Ascending aorta (tissue), 2 donors: ENCODE measurements at regions not wholly inside any gene's neighbourhood (a gene's known extent, or its start where the extent isn't known, plus 50 kb on each side); places are given as distances from the start of the nearest gene placed in this dataset.

Source experiments
- DNase-seq, 2 donors: peaks; one replicate each; pipeline ENCODE4 v3.0.0-alpha.2; 2019; ENCODE audit warnings: low spot score in 2 of 2
- H3K27ac ChIP-seq, 2 donors: fragments of 200-600 bp; sonication (generic); one replicate each; pipeline ENCODE4 v1.5.1; 2016 to 2017; ENCODE audit warnings: mild to moderate bottlenecking in 1 of 2
- H3K27me3 ChIP-seq: fragments of 200-600 bp; sonication (generic); one replicate; pipeline ENCODE4 v1.5.1; 2017
- H3K36me3 ChIP-seq, 2 donors: fragments of 200-600 bp; sonication (generic); one replicate each; pipeline ENCODE4 v1.5.1; 2016
- H3K4me1 ChIP-seq, 2 donors: fragments of 200-600 bp; sonication (generic); one replicate each; pipeline ENCODE4 v1.5.1; 2016 to 2017; ENCODE audit warnings: mild to moderate bottlenecking in 1 of 2
- H3K4me3 ChIP-seq, 2 donors: fragments of 200-600 bp; sonication (generic); one replicate each; pipeline ENCODE4 v1.5.1; 2016 to 2017; ENCODE audit warnings: mild to moderate bottlenecking in 1 of 2
- H3K9me3 ChIP-seq, 2 donors: fragments of 200-600 bp; sonication (generic); one replicate each; pipeline ENCODE4 v1.5.1; 2016
- CTCF ChIP-seq, 3 experiments: fragments of 200-600 bp in 2 of 3; fragments of 450-650 bp in 1 of 3; sonication (generic) in 2 of 3; IDR thresholded peaks; one replicate each; pipeline ENCODE4 v1.5.1; 2016 to 2019; ENCODE audit warnings: antibody characterized with exemption in 3 of 3, mild to moderate bottlenecking in 1 of 3, moderate library complexity in 1 of 3
- intact Hi-C: fragments of 100-400 bp; cut with DNase I; formaldehyde crosslinking; loops from one replicate; pipeline ENCODE4 v1.15.1; 2023

GRCh38 chr1:194950584-194950983, 1657.7 kb downstream of the KCNT2 start:
- Histone ChIP-seq H3K27ac (no peak overlapping the region), H3K4me1 (no peaks in the 10 kb centered on the region), H3K27me3 (no peaks in the 10 kb centered on the region), H3K9me3 (no peaks in the 10 kb centered on the region), H3K36me3 (no peaks in the 10 kb centered on the region), H3K4me3 (no peak overlapping the region)
- no peak for TF ChIP-seq CTCF (IDR thresholded peaks at IDR 0.05)
- DNase-seq, result no peak
- intact Hi-C loops, result no loop called here

GRCh38 chr1:194940336-194941030, 1667.8 kb downstream of the KCNT2 start:
- Histone ChIP-seq H3K27me3 (no peaks in the 10 kb centered on the region), H3K4me3 (no peak overlapping the region), H3K36me3 (no peaks in the 10 kb centered on the region), H3K9me3 (no peaks in the 10 kb centered on the region), H3K27ac (no peak overlapping the region), H3K4me1 (no peaks in the 10 kb centered on the region)
- intact Hi-C loops, result no loop called here
- no peak for DNase-seq
- no peak for TF ChIP-seq CTCF (IDR thresholded peaks at IDR 0.05)

GRCh38 chr1:194935864-194936263, 1672.4 kb downstream of the KCNT2 start:
- H3K27me3 ChIP-seq, result no peaks in the 10 kb centered on the region
- intact Hi-C loops, result no loop called here

GRCh38 chr1:194931166-194931565, 1677.1 kb downstream of the KCNT2 start:
- intact Hi-C loops, result no loop called here
- Histone ChIP-seq H3K27ac (no peak overlapping the region), H3K27me3 (no peaks in the 10 kb centered on the region), H3K9me3 (no peaks in the 10 kb centered on the region), H3K4me3 (no peak overlapping the region), H3K4me1 (no peaks in the 10 kb centered on the region), H3K36me3 (no peaks in the 10 kb centered on the region)
- no peak for TF ChIP-seq CTCF (IDR thresholded peaks at IDR 0.05)
- DNase-seq, result no peak

More at GRCh38 chr1:194935864-194936263, 1672.4 kb downstream of the KCNT2 start:
- H3K4me3 ChIP-seq, result no peak overlapping the region
- H3K36me3 ChIP-seq, result no peaks in the 10 kb centered on the region
- no peak for TF ChIP-seq CTCF (IDR thresholded peaks at IDR 0.05)
- H3K4me1 ChIP-seq, result no peaks in the 10 kb centered on the region
- DNase-seq, result no peak
- no peak overlapping the region for H3K27ac ChIP-seq
- H3K9me3 ChIP-seq, result no peaks in the 10 kb centered on the region

GRCh38 chr1:194930132-194930531, 1678.1 kb downstream of the KCNT2 start:
- H3K4me3 ChIP-seq, result no peak overlapping the region
- H3K4me1 ChIP-seq, result no peaks in the 10 kb centered on the region
- no peak overlapping the region for H3K27ac ChIP-seq
- no peaks in the 10 kb centered on the region for H3K9me3 ChIP-seq
- DNase-seq, result no peak
- no peak for TF ChIP-seq CTCF (IDR thresholded peaks at IDR 0.05)
- H3K27me3 ChIP-seq, result no peaks in the 10 kb centered on the region
- intact Hi-C loops, result no loop called here
- no peaks in the 10 kb centered on the region for H3K36me3 ChIP-seq

- no peak overlapping the region for H3K4me3 ChIP-seq
- intact Hi-C loops, result no loop called here
- no peak overlapping the region for H3K27ac ChIP-seq
- H3K36me3 ChIP-seq, result no peaks in the 10 kb centered on the region
- no peaks in the 10 kb centered on the region for H3K4me1 ChIP-seq
- no peaks in the 10 kb centered on the region for H3K9me3 ChIP-seq
- no peak for TF ChIP-seq CTCF (IDR thresholded peaks at IDR 0.05)
- H3K27me3 ChIP-seq, result no peaks in the 10 kb centered on the region
- DNase-seq, result no peak
Observed at GRCh38 chr1:194929357-194929756, 1678.9 kb downstream of the KCNT2 start.
